K562 (cell line): ENCODE measurements at regions not wholly inside any gene's neighbourhood (a gene's known extent, or its start where the extent isn't known, plus 50 kb on each side); places are given as distances from the start of the nearest gene placed in this dataset.

Experiments used
- HDAC6 ChIP-seq: IDR thresholded peaks from 2 replicates; pipeline ENCODE4 v1.6.1; 2012; ENCODE audit warnings: low read depth, mild to moderate bottlenecking, control low read depth, inconsistent platforms, low read length, moderate library complexity
- MYC ChIP-seq, 2 experiments: fragments of 250-450 bp in 1 of 2; sonication (Bioruptor Pico) in 1 of 2; IDR thresholded peaks; 2 replicates each; pipeline versions ENCODE4 v1.5.1 to v1.6.1; 2012 to 2021; ENCODE audit warnings: low read depth in 2 of 2, borderline replicate concordance in 1 of 2, improper control_type of control experiment in 1 of 2, low read length in 1 of 2, mild to moderate bottlenecking in 1 of 2, moderate library complexity in 1 of 2
- NR2C2 ChIP-seq, 2 experiments: fragments of 200-800 bp in 1 of 2; sonication (Bioruptor generic) in 1 of 2; sonication (generic) in 1 of 2; formaldehyde crosslinking in 1 of 2; IDR thresholded peaks; 2 replicates each; pipeline versions ENCODE4 v1.6.1 to v1.8.0; 2016 to 2022; ENCODE audit warnings: mild to moderate bottlenecking in 1 of 2, missing compliant biosample characterization in 1 of 2, missing genetic modification characterization in 1 of 2, missing genetic modification reagents in 1 of 2
- RUNX1 ChIP-seq: sonication (generic); IDR thresholded peaks from 2 replicates; pipeline ENCODE4 v1.6.1; 2016; ENCODE audit warnings: antibody characterized with exemption, low read depth
- SMAD3 ChIP-seq: fragments of 450-650 bp; formaldehyde crosslinking; conservative IDR thresholded peaks from 2 replicates; pipeline ENCODE4 v1.4.0; 2020; ENCODE audit warnings: mild to moderate bottlenecking
- ZBTB1 ChIP-seq: sonication (generic); formaldehyde crosslinking; IDR thresholded peaks from 2 replicates; pipeline ENCODE4 v1.8.1; 2023; ENCODE audit warnings: missing genetic modification reagents, low read depth, mild to moderate bottlenecking, borderline replicate concordance
- TF ChIP-seq, protein P1 (sequence below): fragments of 250-450 bp; sonication (Bioruptor Pico); IDR thresholded peaks from 2 replicates; pipeline ENCODE4 v1.4.0; 2020
- TF ChIP-seq, protein P2 (sequence below): fragments of 450-650 bp; formaldehyde crosslinking; IDR thresholded peaks from 2 replicates; pipeline ENCODE4 v1.4.0; 2020; ENCODE audit warnings: mild to moderate bottlenecking

GRCh38 chr4:3690551-3691152 is 75.5 kb upstream of the ADRA2C start (continued):
- TF ChIP-seq, protein P1, sequence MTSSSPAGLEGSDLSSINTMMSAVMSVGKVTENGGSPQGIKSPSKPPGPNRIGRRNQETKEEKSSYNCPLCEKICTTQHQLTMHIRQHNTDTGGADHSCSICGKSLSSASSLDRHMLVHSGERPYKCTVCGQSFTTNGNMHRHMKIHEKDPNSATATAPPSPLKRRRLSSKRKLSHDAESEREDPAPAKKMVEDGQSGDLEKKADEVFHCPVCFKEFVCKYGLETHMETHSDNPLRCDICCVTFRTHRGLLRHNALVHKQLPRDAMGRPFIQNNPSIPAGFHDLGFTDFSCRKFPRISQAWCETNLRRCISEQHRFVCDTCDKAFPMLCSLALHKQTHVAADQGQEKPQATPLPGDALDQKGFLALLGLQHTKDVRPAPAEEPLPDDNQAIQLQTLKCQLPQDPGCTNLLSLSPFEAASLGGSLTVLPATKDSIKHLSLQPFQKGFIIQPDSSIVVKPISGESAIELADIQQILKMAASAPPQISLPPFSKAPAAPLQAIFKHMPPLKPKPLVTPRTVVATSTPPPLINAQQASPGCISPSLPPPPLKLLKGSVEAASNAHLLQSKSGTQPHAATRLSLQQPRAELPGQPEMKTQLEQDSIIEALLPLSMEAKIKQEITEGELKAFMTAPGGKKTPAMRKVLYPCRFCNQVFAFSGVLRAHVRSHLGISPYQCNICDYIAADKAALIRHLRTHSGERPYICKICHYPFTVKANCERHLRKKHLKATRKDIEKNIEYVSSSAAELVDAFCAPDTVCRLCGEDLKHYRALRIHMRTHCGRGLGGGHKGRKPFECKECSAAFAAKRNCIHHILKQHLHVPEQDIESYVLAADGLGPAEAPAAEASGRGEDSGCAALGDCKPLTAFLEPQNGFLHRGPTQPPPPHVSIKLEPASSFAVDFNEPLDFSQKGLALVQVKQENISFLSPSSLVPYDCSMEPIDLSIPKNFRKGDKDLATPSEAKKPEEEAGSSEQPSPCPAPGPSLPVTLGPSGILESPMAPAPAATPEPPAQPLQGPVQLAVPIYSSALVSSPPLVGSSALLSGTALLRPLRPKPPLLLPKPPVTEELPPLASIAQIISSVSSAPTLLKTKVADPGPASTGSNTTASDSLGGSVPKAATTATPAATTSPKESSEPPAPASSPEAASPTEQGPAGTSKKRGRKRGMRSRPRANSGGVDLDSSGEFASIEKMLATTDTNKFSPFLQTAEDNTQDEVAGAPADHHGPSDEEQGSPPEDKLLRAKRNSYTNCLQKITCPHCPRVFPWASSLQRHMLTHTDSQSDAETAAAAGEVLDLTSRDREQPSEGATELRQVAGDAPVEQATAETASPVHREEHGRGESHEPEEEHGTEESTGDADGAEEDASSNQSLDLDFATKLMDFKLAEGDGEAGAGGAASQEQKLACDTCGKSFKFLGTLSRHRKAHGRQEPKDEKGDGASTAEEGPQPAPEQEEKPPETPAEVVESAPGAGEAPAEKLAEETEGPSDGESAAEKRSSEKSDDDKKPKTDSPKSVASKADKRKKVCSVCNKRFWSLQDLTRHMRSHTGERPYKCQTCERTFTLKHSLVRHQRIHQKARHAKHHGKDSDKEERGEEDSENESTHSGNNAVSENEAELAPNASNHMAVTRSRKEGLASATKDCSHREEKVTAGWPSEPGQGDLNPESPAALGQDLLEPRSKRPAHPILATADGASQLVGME, result no peak
- TF ChIP-seq HDAC6, result no peak
- TF ChIP-seq RUNX1, result no peak
- no peak for TF ChIP-seq ZBTB1 (CRISPR knock-in tag)
- TF ChIP-seq, protein P2, sequence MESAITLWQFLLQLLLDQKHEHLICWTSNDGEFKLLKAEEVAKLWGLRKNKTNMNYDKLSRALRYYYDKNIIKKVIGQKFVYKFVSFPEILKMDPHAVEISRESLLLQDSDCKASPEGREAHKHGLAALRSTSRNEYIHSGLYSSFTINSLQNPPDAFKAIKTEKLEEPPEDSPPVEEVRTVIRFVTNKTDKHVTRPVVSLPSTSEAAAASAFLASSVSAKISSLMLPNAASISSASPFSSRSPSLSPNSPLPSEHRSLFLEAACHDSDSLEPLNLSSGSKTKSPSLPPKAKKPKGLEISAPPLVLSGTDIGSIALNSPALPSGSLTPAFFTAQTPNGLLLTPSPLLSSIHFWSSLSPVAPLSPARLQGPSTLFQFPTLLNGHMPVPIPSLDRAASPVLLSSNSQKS (CRISPR knock-in tag), result no peak
- no peak for TF ChIP-seq NR2C2 (CRISPR knock-in tag; IDR thresholded peaks at IDR 0.05)
- no peak for TF ChIP-seq NR2C2 (tag; IDR thresholded peaks at IDR 0.05)
- no peak for TF ChIP-seq SMAD3 (CRISPR knock-in tag)
- TF ChIP-seq MYC (IDR thresholded peaks at IDR 0.05; ENCODE audit: low read depth, low read length), result no peak
- TF ChIP-seq MYC (CRISPR knock-in tag; IDR thresholded peaks at IDR 0.05; ENCODE audit: borderline replicate concordance, low read depth), result no peak
